GM19238 (cell line): ENCODE measurements at regions not wholly inside any gene's neighbourhood (a gene's known extent, or its start where the extent isn't known, plus 50 kb on each side); places are given as distances from the start of the nearest gene placed in this dataset.
"Not testable (repeated sequence)": the region's sequence is repeated elsewhere in the genome, so short reads cannot be mapped to it uniquely, and the experiment has no call there.

Source experiments
- DNase-seq: peaks from one replicate; pipeline ENCODE4 v3.0.0; 2011; ENCODE audit warnings: low spot score; ENCODE audit not compliant: insufficient read length

GRCh38 chr6:135604035-135604860 is 106.7 kb upstream of the AHI1 start:
- no peak for DNase-seq

DNA sequence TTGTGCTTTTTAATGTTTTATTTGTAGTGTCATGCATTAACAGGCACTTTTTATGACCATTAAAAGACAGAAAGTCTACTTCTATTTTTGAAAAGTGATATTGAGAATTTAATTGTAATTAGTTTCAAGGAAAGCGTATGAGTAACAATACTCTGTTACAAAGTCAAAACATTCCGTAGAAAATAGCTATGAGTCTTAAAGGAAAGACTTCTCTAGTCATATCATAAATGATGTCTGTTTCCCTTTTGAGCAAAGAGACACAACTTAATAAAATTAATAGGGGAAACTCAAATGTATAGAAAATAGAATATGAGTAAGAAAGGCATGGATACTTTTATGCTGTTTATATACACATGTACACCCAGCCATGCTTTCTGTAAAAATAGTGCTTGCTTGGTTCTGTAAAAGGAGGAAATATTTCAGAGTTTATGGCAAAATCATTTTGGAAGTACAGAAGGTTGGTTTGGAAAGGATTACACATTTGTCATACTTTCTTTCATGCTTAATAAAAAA is 107.8 kb upstream of the AHI1 start:
- DNase-seq = no peak

GRCh38 chr6:135606392-135606791 is 108.9 kb upstream of the AHI1 start:
- DNase-seq = no peak

DNA sequence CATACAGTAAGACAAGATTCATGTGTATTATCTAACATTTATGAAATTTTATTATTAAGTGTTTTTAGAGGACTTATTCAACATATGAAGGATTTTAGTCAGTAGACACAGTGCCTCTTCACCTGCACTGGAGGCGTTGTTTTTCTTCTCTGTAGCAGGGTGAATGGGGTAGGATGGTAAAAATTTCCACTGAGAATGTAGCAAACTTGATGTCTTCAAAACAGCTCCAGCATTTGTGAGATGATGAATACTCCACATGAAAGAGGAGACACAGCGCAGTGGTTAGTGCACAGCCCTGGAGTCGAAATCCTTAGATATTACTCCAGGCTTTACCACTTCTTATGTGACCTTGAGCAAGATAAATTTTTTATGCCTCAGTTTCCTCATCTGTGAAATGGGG is 110.5 kb upstream of the AHI1 start:
- no peak for DNase-seq

- not testable (repeated sequence) for DNase-seq
Observed at GRCh38 chr6:135610192-135610591, 112.7 kb upstream of the AHI1 start.

DNA sequence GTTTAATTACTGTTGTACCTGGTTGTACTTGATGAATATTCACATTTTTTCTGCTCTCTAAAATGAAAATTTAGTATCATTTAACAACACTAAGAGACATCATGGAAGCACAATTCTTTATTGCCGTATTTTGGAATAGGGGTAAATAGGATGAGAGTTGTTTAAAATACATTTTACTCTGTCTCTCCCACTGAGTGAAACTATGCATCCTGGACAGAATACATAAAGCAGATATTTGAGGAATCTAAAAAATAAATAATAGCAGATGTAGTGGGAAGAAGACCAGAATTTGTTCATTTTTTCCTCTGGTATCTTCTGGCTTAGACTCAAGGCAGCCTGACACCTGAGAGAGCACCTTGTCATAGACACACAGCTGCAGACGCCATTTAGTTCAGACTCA is 119.1 kb upstream of the AHI1 start:
- no peak for DNase-seq

GRCh38 chr6:135617222-135617621 is 119.7 kb upstream of the AHI1 start:
- DNase-seq = no peak

DNA sequence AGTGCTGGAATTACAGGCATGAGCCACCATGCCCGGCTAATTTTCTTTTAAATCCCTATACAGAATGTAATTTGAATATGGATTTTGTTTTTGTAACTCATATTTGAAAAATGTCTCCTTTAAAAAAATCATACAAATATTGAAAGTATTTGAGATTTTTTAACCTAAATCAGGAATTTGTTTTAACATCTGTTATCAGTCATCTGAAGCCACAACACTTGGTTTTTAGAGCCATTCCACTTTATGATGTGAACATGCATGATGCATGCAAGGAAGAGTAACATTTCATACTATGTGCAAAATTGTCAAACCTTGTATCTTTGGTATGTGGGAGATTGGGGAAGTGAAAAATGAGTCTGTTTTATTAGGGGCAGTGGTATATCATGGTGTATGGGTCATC is 124.5 kb upstream of the AHI1 start:
- no peak for DNase-seq

- DNase-seq = no peak
Observed at GRCh38 chr6:135623979-135624378, 126.4 kb upstream of the AHI1 start.

- DNase-seq = no peak
Observed at GRCh38 chr6:135624402-135625295, 127.1 kb upstream of the AHI1 start.

DNA sequence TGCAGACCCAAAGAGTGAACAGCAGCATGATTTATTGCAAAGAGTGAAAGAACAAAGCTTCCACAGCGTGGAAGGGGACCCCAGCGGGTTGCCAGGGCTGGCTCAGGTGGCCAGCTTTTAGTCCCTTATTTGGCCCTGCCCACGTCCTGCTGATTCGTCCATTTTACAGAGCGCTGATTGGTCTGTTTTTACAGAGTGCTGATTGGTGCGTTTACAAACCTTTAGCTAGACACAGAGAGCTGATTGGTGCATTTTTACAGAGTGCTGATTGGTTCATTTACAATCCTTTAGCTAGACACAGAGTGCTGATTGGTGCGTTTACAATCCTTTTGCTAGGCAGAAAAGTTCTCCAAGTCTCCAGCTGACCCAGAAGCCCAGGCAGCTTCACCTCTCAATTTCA is 128.5 kb upstream of the AHI1 start:
- DNase-seq = not testable (repeated sequence)

DNA sequence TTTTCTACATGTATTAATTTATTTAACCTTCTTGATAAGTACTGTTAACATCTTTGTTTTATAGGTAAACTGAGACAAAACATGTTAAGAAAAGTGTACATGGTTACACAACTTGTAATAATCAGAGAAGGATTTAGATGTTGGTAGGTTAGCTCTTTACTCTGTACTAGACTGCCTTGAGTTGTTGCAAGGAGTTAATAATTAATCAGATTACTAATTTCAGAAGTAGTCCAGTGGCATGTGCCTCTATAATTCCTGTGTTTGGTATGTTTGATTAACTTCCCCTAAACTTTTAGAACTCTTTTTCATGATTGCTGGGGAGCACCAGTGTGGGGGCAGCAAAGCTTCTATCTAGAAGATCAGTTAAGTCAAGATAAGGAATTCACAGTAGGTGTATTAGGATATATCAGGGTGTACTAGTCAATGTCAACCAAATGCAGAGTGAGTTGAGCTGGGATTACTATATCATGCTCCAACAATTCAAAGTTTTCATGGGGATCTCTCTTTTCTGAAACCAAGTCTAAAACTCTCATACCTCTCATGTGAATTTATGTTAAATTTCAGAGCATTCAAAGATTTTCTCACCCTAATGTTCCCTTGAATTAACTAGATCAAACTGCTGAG is 129.7 kb upstream of the AHI1 start:
- peak; percentile 19 for DNase-seq

DNA sequence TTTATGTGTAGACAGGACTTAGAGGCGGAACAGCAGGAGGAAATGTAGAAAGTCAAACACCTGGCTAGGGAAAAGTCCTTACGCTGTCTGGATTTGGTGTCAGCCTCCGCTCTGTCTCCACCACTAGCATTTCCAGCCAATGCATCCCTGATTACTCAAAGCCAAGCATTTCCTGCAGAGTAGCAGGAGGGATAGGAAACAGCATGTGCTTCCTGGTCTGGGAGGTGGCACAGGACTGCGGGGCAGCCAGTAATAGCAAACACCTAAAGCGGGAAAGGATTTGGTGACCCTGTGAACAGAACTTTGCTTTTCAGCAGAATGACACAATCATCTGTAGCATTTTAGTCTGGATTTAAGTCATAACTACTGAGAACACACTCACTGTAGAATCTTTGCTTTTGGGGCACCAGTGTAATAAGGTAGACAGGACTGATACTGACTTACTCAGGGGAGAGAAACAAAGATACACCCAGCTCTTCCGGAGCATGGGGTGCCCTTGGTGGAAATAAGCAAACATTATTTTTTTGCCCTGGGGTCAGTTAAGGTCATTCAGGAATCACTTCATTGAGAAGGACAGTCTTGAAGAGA is 133.3 kb upstream of the AHI1 start:
- DNase-seq = no peak

GRCh38 chr6:135631821-135632220 is 134.3 kb upstream of the AHI1 start:
- DNase-seq = no peak

- DNase-seq = no peak
Observed at GRCh38 chr6:135633573-135633972, 136.0 kb upstream of the AHI1 start.

- no peak for DNase-seq
Observed at GRCh38 chr6:135637701-135638100, 140.2 kb upstream of the AHI1 start.

- DNase-seq = no peak
Observed at GRCh38 chr6:135638108-135638507, 140.6 kb upstream of the AHI1 start.

GRCh38 chr6:135640048-135640447 is 142.5 kb upstream of the AHI1 start:
- DNase-seq = no peak

- no peak for DNase-seq
Observed at GRCh38 chr6:135640449-135641111, 143.0 kb upstream of the AHI1 start.

DNA sequence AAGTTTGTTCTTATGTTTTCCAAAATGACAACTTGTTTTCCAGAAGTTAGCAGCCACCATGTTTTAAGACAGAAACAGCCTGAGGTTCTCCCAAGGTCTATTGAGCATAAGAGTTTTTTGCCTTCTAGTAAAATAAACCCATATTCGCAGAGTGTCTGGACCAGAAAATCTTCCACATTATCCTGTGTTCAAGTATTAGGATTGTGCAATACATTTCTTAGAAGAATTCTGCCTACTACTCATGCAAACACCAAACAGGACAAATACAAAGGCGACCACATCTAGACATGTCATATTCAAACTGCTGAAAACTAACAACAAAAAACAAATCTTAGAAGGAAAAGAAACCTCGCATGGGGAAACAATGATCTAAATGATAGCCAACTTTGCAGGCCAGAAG is 145.4 kb upstream of the AHI1 start:
- DNase-seq = no peak

GRCh38 chr6:135644394-135644793 is 146.9 kb upstream of the AHI1 start:
- no peak for DNase-seq
